NCI-H1694 (cell line): ENCODE measurements at regions not wholly inside any gene's neighbourhood (a gene's known extent, or its start where the extent isn't known, plus 50 kb on each side); places are given as distances from the start of the nearest gene placed in this dataset.
"Not testable (repeated sequence)": the region's sequence is repeated elsewhere in the genome, so short reads cannot be mapped to it uniquely, and the experiment has no call there.

Experiments
- DNase-seq: peaks from one replicate; lab custom pipeline; 2025; lab: John Stamatoyannopoulos, UW

GRCh38 chr10:89949496-89949895 is 248.1 kb downstream of the KIF20B start:
- no peak for DNase-seq

DNA sequence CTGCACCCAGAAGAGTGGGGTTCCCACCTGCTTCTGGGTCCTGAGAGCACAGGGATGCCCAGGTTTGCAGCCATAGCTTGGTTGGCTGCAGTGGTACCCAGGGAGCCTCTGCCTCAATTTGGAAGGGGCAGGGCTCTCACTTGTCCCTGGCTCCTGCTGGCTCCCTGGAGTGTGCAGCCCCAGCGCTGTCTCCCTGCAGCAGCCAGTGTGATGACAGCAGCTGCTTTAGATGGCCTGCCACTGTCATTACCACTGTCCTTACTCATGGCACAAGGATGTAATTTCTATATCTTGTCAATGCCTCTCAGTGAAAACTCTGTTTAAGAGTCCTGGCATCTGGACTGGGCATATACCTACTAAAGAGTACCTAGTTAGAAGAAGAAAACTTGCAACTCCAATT is 250.9 kb downstream of the KIF20B start:
- no peak for DNase-seq

DNA sequence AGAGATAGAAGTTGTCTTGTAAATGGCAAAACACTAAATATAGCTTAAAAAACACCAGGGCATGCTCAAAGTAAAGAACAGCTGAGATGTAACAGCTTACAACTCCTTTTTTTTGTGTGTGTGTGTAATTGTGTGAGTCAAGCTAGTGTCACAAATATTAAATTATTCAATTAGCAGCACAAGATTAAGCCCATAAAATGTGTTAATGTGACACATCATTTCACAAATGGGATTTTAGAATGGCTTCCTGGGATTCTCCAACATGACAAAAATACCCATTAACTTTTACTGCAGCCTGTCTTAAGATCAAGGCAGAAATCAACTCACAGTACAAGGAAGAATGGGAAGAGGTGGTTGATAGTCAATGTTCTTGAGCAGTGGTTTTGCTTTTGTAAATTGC is 251.4 kb downstream of the KIF20B start:
- DNase-seq: no peak

DNA sequence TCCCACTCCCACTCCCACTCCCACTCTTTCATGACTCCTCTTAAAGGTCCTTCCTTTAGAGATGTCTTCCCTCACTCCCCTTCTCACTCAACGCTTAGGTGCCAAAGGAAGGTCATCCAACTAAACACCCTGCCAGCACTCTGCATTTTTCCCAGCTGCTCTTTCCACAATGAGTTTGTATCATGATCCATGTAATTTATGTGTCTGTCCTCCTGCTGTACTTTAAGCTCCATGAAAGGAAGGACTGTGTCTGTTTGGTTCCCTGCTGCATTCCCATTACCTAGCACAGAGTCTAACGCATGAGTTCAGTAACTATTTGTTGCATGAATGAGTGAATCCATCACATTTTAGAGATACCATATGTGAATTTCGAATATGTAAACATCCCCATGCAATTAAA is 252.7 kb downstream of the KIF20B start:
- peak; percentile 71 for DNase-seq

GRCh38 chr10:89954787-89955566 is 253.6 kb downstream of the KIF20B start:
- no peak for DNase-seq

DNA sequence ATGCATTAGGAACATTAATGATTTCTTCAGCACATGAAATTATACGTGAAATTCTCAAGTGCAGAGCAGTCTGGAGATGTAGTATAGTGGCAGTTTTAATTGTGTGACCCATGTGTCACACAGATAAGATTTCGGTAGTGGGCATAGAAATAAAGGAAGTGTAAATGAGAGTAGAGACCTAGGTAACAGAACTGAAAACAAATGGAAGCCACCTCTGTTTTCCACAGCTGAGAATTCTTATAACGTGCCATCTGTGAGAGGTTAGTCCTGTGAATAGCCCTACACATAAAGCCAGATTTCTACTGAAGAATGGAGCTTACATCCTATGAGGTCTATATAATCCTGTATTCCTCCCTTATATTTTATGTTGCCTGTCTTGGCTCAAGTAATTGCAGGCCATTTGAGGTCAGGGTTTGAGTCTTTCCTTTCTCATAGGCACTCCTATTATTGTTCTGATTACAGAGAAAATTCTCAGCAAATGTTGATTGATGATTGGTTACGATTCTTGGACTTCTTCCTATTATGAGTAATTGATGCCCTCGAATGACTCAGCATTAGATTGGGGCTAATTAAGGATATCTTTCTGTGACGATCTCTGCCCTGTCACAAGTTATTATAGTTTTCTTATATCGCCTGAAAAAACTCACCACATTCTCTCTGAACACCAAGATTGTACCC is 258.2 kb downstream of the KIF20B start:
- DNase-seq: no peak

GRCh38 chr10:89963451-89964102 is 262.2 kb downstream of the KIF20B start:
- no peak for DNase-seq

DNA sequence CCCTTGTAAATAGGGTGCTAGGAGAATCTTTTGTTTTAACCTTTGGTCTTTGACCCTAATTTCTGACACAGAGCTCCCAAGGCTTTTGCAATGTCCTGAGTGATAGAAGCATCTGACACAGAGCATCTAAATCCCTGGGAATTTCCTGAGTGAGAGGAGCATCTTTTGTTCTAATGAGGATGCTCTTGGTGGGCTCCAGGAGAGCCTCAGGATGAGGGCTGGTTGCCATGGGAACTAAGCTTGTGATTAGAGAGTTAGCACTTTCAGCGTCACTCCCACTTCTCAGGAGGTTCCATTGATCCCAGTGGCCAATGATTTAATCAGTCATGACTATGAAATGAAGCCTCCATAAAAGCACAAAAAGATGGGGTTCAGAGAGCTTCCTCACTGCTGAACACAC is 264.8 kb downstream of the KIF20B start:
- DNase-seq: no peak

DNA sequence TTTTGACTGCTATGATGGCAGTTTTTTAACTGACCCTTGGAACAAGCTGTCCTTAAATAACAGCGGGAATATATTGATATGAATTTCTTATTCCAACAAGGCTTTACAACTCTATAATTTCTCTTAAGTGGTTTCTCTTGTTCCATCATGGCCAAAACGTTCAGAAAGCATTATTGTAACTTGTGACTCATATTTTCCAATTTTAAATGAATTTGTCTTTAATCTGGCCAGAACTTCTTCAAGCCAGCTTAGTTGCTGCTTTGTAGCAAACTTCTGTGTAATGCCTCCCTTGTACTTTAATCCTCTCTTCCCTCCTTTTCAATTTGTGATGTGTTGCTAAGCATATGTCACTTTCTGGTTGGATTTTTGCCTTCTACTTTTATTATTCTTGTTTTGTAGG is 271.9 kb downstream of the KIF20B start:
- DNase-seq: no peak

DNA sequence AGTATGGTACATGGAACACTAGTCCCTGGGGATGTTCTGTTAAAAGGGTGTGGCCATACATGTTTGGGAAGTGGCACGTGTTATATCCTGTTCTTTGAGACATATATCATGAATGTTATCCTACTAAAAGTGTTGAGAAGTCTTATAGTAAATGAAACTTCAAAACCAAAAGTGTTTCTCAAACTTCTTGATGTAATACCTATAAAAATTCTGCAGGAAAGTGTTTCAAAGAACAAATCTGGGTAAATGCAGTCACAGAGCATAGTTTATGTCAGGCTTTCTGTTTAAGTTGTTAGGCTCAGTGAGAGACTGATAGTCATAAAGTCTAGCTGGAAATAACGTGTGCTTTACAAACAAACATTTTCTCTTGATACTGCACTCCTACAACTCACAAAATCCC is 273.7 kb downstream of the KIF20B start:
- no peak for DNase-seq

- DNase-seq: no peak
Measured at GRCh38 chr10:89975771-89976170, 274.4 kb downstream of the KIF20B start.

GRCh38 chr10:89978081-89978480 is 276.7 kb downstream of the KIF20B start:
- DNase-seq: no peak

DNA sequence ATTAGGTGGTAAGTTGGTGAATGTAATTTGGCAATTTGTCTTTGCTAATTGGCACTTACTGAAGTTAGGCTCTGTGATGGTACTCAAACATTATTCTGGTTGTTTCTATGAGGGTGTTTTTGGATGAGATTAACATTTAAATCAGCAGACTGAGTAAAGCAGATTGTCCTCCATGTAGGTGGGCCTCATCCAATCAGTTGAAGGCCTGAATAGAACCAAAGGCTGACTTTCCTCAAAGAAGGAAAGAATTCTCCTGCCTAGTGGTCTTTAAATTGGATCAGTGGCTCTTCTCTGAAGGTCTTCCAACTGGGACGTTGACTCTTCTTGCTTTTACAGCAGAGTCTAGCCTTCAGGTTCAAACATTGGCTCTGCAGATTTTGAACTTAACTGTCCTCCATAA is 278.3 kb downstream of the KIF20B start:
- no peak for DNase-seq

- DNase-seq: no peak
Measured at GRCh38 chr10:89980166-89980565, 278.8 kb downstream of the KIF20B start.

GRCh38 chr10:89981891-89982290 is 280.5 kb downstream of the KIF20B start:
- no peak for DNase-seq

- no peak for DNase-seq
Measured at GRCh38 chr10:89985446-89985845, 284.1 kb downstream of the KIF20B start.

DNA sequence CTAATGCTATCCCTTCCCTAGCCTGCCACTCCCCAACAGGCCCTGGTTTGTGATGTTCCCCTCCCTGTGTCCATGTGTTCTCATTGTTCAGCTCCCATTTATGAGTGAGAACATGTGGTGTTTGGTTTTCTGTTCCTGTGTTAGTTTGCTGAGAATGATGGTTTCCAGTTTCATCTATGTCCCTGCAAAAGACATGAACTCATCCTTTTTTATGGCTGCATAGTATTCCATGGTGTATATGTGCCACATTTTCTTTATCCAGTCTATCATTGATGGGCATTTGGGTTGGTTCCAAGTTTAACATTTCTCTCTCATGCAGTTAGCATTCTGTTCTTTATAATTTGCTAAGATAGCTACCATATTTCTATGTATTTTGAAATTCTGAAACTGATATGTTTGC is 287.0 kb downstream of the KIF20B start:
- DNase-seq: not testable (repeated sequence)

GRCh38 chr10:89992575-89992974 is 291.2 kb downstream of the KIF20B start:
- no peak for DNase-seq

- no peak for DNase-seq
Measured at GRCh38 chr10:90007226-90007625, 305.8 kb downstream of the KIF20B start.

DNA sequence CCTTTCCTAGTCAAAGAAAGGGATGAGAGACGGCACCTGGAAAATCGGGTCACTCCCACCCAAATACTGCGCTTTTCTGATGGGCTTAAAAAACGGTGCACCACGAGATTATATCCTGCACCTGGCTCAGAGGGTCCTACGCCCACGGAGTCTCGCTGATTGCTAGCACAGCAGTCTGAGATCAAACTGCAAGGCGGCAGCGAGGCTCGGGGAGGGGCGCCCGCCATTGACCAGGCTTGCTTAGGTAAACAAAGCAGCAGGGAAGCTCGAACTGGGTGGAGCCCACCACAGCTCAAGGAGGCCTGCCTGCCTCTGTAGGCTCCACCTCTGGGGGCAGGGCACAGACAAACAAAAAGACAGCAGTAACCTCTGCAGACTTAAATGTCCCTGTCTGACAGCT is 309.9 kb downstream of the KIF20B start:
- not testable (repeated sequence) for DNase-seq

DNA sequence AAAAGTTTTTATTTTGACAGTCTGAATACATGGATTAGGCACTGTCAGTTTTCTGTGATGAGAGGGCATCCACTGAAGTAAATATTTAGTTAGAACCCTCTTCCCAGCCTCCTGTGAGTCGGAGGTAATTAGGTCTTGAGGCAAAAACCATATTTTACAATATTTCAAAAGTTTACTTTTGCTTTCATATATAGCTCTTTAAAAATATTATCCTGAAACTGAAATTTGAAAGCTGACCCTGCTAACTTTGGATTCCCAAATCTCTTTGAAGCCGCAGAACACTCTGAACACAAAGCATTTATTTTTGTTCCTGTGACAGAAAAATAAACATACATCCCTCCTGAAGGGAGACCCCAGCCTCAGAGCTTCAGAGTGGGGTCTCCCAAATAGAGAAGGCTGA is 317.4 kb downstream of the KIF20B start:
- DNase-seq: no peak

- no peak for DNase-seq
Measured at GRCh38 chr10:90020506-90020905, 319.1 kb downstream of the KIF20B start.

DNA sequence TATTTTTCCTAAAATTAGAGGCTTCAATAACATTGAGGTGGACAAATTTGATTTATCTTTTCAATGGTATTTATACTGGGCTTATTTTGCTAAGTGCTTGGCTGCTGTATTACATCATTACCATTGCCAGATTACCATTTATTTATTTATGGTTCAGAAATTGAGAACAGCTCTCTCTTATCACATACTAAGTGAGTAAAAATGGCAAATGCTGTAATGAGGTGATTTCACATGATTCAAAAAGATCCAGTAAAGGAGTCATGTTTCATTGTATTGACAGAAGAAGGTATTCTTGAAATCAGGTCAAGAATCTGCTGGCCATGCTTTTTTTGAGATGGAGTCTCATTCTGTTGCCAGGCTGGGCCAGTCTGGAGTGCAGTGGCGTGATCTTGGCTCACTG is 322.6 kb downstream of the KIF20B start:
- DNase-seq: no peak
